Ramos (cell line): ENCODE measurements at regions not wholly inside any gene's neighbourhood (a gene's known extent, or its start where the extent isn't known, plus 50 kb on each side); places are given as distances from the start of the nearest gene placed in this dataset.
"Not testable (repeated sequence)": the region's sequence is repeated elsewhere in the genome, so short reads cannot be mapped to it uniquely, and the experiment has no call there.

Experiments used
- in situ Hi-C: fragments of 300-500 bp; cut with MboI; formaldehyde crosslinking; loops from one replicate; pipeline ENCODE4 v1.14.3; 2022; ENCODE audit warnings: low sequenced_read_pairs; ENCODE audit not compliant: unreplicated experiment

DNA sequence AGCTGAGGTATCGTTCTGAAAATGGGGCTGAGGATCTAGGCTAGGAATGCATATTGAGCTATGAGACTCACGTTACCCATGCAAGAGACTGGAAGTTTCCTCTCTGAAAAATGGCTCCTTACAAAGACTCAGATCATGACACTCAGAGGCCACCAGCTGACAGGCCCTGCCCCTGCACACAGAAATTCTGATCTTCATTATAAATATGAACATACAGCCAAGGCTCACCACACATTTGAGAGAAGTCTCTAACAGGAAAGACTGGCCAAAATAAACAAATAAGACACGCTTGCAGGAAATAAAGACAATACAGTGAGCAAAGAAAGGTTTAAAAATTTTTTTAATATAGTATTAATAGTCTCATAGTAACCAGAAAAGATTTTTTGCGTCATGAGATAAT, 365.9 kb downstream of the NFIB start:
- in situ Hi-C loops = no loop called here

DNA sequence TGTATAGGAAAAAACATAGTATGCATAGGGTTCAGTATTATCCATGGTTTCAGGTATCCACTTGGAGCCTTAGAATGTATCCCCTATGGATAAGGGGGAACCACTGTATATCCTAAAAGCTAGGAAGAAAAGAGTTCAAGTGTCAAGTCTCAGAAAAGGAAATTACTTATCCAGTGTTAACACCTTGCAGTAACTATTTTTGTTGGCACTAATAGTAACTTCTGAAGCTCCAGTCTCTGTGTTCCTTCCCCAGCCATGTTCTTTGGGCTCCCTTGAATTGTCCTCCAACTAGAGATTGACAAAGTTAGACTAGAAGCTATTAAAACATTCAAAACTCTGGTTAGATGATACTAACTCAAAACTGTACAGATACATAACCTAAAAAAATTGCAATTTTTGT, 370.8 kb downstream of the NFIB start:
- in situ Hi-C loops = no loop called here

DNA sequence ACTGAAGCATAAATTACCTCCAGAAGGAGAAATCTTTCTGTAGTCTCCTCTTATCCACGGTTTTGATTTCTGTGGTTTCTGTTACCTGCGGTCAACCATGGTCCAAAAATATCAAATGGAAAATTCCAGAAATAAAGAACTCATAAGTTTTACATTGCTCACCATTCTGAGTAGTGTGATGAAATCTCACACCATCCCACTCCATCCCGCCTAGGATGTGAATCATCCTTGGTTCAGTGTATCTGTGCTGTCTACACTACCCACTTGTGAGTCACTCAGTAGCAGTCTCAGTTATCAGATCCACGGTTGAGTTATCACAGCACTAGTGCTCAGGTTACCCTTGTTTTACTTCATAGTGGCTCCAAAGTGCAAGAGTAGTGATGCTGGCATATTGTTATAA, 371.2 kb downstream of the NFIB start:
- in situ Hi-C loops = no loop called here

DNA sequence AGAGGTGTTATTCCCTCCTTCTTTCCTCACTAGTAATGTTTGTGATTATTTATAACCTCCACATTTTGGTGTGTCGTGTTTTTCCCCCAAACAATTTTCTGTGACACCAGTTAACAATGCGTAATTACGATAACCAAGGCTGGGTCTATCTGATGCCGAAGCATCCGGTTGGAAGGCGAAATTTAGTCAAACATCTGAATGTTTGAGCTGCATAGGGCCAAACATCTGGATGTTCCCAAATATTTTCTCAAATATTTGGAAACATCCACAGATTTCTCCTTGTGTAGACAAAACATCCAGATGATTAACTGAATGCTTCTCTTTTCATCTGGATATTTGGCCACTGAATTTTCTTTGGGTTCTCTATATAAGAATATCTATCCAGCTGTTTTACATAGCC, 371.7 kb downstream of the NFIB start:
- in situ Hi-C loops = no loop called here

DNA sequence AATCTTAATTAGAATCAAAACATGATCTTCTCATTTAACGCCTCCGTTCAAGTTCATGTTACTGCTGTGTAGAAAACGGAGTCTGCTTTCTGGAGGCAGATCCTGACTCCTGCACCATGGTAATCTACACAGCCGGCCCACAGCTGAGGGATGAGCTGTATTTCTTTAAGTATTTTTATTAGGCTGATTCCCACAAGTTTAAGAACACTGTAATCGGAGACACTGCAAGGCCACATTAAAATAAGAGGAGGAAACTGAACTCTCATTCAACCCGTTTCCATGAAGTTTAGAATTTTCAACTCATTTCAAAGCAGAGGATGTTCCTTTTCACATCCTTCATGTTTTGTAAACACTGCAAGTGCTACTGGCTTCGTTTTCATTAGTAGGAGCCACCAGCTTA, 372.2 kb downstream of the NFIB start:
- in situ Hi-C loops = no loop called here

DNA sequence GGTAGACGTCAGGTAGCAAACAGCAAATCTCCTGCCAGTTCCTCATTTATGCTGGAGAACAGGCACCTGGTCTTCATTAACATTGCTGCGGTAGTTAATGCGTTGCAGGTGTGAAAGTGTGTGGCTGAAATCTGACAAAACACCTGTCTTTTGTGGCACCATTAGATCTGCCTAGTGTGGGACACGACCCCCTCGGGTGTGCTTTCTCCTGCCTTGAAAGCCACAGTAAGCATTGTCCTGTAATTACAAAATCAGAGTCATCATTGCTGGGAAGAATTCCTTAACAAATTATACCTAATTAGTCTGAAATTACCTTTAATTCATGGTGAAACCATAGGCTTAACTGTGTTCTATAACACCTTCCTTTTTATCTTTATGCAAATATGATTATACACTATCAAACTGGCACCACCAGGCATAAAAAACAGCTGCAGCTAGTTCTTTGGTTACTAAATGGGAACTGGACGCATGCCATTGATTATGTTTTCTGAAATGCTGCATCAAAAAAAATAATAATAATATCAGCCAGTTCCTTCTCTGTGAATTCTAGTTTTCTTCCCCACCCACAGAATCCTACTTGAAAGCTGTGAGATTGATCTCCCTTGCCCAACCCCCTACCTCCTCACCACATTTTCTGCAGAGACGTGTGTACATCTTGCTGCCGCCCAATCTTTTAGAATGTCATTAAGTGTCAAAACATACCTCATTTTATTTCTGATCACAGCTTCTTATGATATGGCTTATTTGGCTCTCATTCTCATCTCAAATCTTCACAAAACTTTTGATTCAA, 374.0 kb downstream of the NFIB start:
- in situ Hi-C loops = no loop called here

DNA sequence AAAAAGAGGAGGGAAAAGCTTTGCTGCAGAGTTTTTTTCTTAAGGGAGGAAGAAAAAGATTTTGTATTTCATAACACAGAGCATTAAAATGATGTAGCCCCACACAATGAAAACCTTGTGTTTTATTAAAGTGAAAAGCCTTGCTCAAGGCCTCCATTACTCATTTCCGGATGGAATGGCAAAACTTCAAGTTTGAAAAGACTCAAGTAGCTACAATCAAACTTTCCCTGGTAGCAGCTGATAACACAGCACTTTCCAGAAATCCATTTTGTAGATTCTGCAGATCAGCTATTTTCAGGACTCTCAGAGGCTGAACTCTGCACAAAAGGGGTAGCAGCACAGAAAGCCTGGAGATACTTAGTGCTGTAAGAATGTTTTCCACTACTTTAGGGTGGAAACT, 374.8 kb downstream of the NFIB start:
- in situ Hi-C loops = no loop called here

DNA sequence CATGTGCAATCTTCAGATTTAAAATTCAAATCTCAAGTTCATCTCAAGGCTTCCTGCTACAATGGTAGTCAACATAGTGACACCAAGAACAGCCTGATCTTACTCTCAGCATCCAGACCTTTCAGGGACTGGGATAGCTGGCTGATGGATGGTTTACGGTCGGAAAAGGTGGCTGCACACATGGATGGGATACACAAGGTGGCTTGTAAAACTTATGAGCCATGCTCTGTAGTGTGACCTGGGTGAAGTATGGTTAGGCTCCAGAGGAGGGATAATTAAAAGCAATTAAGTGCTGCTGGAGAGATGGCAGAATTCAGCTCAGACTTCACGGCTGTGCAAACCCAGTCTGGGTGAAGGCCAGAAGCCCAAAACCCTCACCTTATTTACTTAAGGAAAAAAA, 379.5 kb downstream of the NFIB start:
- in situ Hi-C loops = no loop called here

DNA sequence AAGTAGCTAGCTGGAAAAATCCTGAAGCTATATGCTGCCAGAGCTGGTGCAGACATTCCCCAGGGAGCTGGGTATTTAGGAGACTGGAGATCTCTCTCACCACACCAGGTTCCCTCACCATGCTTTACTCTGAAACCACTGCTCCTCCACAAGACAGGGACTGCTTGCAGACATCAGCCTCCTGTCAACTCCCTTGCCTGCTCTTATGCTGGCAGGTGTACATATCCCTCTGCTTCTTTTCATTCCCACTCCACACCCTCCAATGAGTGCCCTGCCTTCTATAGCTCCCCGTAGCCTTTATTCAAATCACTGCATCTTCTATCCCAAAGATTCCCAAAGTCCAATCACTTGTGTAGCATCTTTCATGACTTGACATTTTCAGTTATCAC, 380.7 kb downstream of the NFIB start:
- in situ Hi-C loops = no loop called here

DNA sequence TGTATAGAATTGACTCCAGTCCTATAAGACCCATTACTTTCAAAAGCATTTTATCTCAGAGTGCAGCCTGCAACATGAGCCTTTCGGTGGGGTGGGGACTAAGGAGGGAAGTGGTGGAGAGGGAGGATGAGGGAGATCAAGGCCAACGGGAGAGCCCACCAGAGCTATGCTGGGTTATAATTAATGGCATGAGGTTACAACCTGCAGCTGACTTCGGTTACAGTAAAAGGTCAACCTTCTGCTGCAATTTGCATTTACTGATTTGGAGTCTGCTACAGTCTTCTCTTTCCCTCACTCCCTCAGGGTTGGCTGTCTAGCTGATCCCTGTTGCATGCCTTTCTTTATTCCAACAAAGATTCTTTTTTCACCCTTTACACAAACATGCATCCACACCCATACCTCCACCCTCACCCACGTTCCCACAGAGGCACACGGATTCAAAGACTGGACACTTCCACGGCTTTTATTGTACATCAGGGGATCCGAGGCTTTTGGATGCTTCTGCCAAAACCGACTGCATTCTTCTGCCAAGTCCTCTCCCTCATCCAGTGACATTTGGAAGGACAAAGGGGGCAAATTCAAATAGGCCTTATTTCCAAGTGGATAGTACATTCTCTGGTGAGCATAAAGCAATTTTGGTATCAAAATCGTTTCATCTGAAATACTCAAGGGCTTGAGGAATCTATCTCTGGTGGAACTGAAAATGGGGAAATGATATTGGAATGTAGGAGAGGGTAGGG, 381.2 kb downstream of the NFIB start:
- in situ Hi-C loops = no loop called here

DNA sequence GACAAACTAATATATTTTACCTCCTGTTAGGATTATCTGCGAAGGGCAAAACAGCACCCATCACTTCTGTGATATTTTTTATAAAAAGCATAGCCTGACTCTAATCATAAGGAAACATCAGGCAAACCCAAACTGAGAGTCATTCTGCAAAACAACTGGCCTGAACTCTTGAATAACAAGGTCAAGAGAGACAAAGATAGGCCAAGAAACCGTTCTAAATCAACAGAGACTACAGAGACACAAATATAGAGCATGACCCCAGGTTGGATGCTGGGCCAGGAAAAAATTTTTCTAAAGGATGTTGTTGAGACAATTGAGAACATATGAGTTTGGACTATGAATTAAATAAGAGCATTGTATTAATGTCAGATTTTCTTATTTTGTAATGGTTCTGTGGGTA, 384.9 kb downstream of the NFIB start:
- in situ Hi-C loops = no loop called here

DNA sequence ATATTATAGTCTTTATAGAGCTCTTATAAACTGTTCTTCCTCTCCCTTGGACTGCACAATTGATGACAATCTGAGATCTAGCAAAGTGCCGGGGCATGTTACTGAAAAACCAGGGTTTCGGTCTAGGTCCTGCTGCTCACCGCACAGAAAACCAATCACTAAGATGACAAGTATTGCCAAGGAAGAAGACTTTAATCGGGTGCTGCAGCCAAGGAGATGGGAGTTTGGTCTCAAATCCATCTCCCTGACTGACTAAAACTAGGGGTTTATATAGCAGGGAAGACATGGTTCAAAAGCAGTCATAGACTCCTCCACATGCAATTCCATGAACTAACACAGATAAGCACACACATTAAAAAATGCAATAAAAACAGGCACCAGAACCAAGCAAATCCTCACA, 390.6 kb downstream of the NFIB start:
- in situ Hi-C loops = no loop called here

DNA sequence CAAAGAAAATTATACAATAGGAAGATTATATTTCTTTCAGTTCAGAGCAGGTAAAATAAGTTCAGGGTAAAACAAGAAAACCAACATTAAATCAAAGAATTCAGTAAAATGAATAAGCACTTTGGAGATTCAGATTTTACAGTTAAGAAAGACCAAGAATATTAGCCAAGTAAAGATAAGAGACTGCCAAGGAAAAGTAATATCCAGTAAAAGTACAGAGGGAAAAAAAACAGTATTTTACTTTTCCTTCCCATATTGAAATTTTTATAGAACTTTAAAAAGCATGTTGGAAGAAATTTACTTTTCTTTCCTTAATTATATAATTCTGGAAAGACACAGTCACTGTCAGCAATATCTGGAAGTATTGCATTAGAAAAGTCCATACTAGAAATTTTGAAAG, 393.4 kb downstream of the NFIB start:
- in situ Hi-C loops = no loop called here

DNA sequence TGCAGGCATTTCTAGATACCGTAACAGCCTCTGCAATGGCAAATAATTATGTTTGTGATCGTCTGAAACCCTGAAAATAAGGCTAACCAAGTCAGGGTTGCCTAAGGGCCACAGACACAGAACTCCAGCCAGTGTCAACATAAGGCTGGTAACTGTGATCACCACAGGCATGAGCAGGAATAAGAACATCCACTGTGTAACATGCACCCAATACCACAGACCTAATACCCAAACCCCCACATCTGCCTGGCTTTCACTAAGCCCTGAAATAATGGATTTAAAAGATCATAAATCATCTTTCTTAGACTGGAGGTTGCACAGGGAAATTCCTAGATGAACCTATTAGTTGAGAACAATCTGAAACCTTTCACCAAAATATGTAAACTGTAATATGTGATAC, 394.5 kb downstream of the NFIB start:
- in situ Hi-C loops = no loop called here

DNA sequence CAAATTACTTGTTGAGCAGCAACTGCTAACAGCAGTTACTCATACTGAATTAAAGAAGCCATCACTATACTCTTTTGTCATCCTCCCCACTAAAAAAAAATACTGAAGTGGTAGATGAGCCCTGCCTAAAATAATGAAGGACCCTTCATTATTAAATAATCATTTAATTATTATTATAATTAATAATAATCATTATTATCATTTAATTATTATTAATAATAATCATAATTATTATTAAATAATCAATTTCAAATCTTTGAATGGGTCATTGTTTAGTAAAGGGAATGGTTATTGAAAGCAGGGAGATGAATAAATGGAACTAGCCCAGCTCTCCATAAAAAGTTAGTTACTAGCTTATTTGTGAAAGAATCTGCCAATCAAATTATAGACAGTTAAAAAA, 396.4 kb downstream of the NFIB start:
- in situ Hi-C loops = no loop called here

DNA sequence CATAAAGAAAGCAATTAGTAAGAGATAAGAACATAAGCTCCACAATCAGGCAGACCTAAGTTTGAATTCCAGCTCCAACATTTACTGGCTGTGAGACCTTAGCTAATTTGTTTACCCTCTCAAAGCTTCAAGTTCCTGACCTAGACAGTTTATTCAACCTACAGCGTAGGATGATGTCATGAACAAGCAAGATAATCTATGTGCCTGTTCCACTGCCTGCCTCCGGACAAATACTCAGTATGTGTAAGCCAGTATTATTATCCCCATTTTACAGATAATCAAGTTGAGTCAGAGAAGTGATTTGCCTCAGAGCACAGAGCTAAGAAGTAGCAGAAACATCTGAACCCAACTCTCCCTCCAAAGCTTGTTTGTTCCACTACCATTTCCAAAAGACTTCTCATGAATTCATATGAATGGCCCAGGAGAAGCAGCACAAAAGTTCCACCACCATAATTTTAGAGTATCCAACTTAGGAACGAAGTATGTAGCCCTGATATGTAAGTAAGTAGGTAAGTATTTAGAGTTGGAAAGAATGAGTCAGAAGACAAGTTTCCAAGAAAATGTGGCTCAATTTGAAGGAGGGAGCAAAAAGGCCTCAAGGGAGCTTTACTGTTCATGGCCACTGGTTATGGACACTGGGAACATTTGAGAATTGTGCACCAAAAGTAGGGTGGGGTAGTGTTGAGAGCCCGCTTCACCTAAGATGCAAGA, 398.2 kb downstream of the NFIB start:
- in situ Hi-C loops = no loop called here

DNA sequence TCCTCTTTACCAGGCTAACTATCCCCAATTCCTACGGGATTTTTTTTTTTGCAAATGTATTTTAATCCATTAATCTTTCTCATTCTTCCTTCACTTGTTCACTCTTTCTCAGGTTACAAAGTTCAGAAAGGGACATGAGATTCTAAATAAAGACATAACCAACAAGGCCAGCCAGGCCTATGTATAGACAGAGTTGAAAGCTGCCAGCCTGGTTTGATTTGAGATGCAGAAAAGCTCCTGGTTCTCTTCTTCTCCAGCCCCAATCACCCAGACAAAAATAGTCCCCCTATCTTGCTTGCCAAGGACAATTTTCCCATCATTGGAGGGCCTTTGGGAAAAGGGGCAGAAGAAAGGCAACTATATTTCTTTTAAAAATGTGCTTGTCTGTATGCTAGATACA, 398.8 kb downstream of the NFIB start:
- in situ Hi-C loops = no loop called here

DNA sequence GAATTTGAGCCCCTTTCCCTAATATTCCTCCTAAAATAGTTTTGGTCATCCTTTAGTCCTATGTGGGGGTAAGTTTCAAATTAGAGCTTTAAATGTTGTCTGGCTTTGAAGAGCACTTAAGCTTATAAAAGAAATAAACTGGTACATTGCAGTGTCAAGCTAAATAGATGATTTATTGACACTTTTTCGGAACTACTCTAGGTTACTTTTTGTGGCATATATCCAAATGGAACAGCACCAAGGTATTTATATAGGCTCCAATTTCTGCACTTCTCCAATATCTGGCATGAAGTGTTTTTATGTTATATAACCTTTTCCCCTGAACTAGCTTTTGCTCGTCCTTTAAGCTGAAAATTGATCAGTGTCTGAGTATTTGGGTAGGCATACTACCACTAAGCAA, 402.5 kb downstream of the NFIB start:
- in situ Hi-C loops = no loop called here

DNA sequence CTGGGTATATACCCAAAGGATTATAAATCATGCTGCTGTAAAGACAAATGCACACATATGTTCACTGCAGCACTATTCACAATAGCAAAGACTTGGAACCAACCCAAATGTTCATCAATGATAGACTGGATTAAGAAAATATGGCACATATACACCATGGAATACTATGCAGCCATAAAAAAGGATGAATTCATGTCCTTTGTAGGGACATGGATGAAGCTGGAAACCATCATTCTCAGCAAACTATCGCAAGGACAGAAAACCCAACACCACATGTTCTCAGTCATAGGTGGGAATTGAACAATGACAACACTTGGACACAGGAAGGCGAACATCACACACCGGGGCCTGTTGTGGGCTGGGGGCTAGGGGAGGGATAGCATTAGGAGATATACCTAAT, 406.1 kb downstream of the NFIB start:
- in situ Hi-C loops = not testable (repeated sequence)

DNA sequence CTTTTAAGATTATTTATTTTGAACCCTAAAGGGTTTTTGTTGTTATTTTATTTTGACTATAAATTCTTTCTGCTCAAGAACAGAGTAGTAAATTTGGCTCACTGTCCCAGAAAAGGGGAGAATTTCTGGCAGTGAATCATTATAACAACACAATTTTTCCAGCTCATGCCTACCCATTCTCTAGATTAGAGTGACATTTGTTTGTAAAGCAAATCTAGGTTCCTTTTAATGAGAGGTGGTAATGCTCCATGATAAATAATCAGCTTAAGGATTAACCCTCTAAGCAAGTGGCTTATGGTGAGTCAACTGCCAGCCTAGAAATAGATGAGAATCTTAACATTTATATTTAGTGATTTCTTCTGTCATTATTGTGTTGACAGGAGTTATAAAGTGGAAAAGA, 409.2 kb downstream of the NFIB start:
- in situ Hi-C loops = no loop called here

DNA sequence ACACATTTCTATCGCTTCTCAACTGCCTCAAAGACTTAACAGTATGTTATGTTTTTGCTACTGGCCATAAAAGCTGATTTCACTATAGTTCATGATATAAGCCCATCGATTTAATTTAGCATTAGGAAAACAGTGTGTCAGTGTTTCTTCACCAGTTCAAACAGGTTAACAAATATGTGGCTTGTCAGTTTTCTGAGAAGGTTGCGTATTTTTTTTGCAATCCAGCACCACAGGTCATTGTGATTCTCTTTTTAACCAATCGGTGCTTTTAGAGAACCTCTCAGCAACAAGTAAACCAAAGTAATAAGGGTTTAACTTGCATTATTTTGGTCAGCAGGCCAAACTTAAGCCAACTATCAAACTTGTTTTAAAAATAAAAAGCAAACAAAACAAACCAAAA, 409.6 kb downstream of the NFIB start:
- in situ Hi-C loops = no loop called here
